Stimulated activated naive CD8-positive, alpha-beta T cell treated with anti-CD3 and anti-CD28 coated beads, Interleukin-15, Interleukin-2, amounts not matched to agents 100 ng/mL and 50 ng/mL, for 24 hours (primary cell): ENCODE measurements at regions not wholly inside any gene's neighbourhood (a gene's known extent, or its start where the extent isn't known, plus 50 kb on each side); places are given as distances from the start of the nearest gene placed in this dataset.

Experiments
- H3K27ac Mint-ChIP-seq: one replicate; pipeline ENCODE4 v1.8.0; 2021; ENCODE audit warnings: mild to moderate bottlenecking, mixed read lengths
- H3K27me3 Mint-ChIP-seq: one replicate; pipeline ENCODE4 v1.8.0; 2021; ENCODE audit warnings: mixed read lengths
- H3K36me3 Mint-ChIP-seq: one replicate; pipeline ENCODE4 v1.8.0; 2021; ENCODE audit warnings: low read depth, mixed read lengths
- H3K4me1 Mint-ChIP-seq: one replicate; pipeline ENCODE4 v1.8.0; 2021; ENCODE audit warnings: low read depth, mixed read lengths
- H3K4me3 Mint-ChIP-seq: one replicate; pipeline ENCODE4 v1.8.0; 2021; ENCODE audit warnings: mild to moderate bottlenecking, mixed read lengths
- H3K9me3 Mint-ChIP-seq: one replicate; pipeline ENCODE4 v1.8.0; 2021; ENCODE audit warnings: mixed read lengths

GRCh38 chr20:20969701-20970280 is 136.4 kb downstream of the LINC00237 start:
- Mint-ChIP-seq H3K4me1 (no peaks in the 10 kb centered on the region), H3K9me3 (no peaks in the 10 kb centered on the region), H3K27me3 (peaks cover 7% of the 10 kb centered on the region), H3K36me3 (no peaks in the 10 kb centered on the region), H3K27ac (no peak overlapping the region), H3K4me3 (no peak overlapping the region)

GRCh38 chr20:20967564-20968184 is 138.5 kb downstream of the LINC00237 start:
- Mint-ChIP-seq H3K27ac (no peak overlapping the region), H3K9me3 (no peaks in the 10 kb centered on the region), H3K4me1 (no peaks in the 10 kb centered on the region), H3K27me3 (peaks cover 7% of the 10 kb centered on the region), H3K36me3 (no peaks in the 10 kb centered on the region), H3K4me3 (no peak overlapping the region)

GRCh38 chr20:20966171-20966570 is 140.0 kb downstream of the LINC00237 start:
- Mint-ChIP-seq H3K4me3 (no peak overlapping the region), H3K36me3 (no peaks in the 10 kb centered on the region), H3K9me3 (no peaks in the 10 kb centered on the region), H3K4me1 (no peaks in the 10 kb centered on the region), H3K27me3 (peaks cover 7% of the 10 kb centered on the region), H3K27ac (no peak overlapping the region)

GRCh38 chr20:20959031-20959755 is 147.0 kb downstream of the LINC00237 start:
- peaks cover 12% of the 10 kb centered on the region for H3K27me3 Mint-ChIP-seq
- H3K9me3 Mint-ChIP-seq = no peaks in the 10 kb centered on the region
- H3K4me3 Mint-ChIP-seq = no peak overlapping the region
- H3K27ac Mint-ChIP-seq = no peak overlapping the region
- H3K36me3 Mint-ChIP-seq = no peaks in the 10 kb centered on the region
- H3K4me1 Mint-ChIP-seq = no peaks in the 10 kb centered on the region

- Mint-ChIP-seq H3K27ac (no peak overlapping the region), H3K9me3 (no peaks in the 10 kb centered on the region), H3K4me1 (no peaks in the 10 kb centered on the region), H3K36me3 (no peaks in the 10 kb centered on the region), H3K27me3 (peaks cover 12% of the 10 kb centered on the region), H3K4me3 (no peak overlapping the region)
Observed at GRCh38 chr20:20956513-20956931, 149.6 kb downstream of the LINC00237 start.

GRCh38 chr20:20955892-20956291 is 150.3 kb downstream of the LINC00237 start:
- H3K9me3 Mint-ChIP-seq = no peaks in the 10 kb centered on the region
- no peak overlapping the region for H3K27ac Mint-ChIP-seq
- no peak overlapping the region for H3K4me3 Mint-ChIP-seq
- H3K36me3 Mint-ChIP-seq = no peaks in the 10 kb centered on the region
- H3K4me1 Mint-ChIP-seq = no peaks in the 10 kb centered on the region
- H3K27me3 Mint-ChIP-seq = peaks cover 12% of the 10 kb centered on the region

GRCh38 chr20:20953738-20954618 is 152.2 kb downstream of the LINC00237 start:
- Mint-ChIP-seq H3K4me3 (no peak overlapping the region), H3K9me3 (no peaks in the 10 kb centered on the region), H3K36me3 (no peaks in the 10 kb centered on the region), H3K4me1 (no peaks in the 10 kb centered on the region), H3K27ac (no peak overlapping the region), H3K27me3 (peaks cover 8% of the 10 kb centered on the region)

- H3K36me3 Mint-ChIP-seq = no peaks in the 10 kb centered on the region
- no peaks in the 10 kb centered on the region for H3K4me1 Mint-ChIP-seq
- H3K27ac Mint-ChIP-seq = no peak overlapping the region
- H3K27me3 Mint-ChIP-seq = peaks cover 8% of the 10 kb centered on the region
- H3K4me3 Mint-ChIP-seq = no peak overlapping the region
- H3K9me3 Mint-ChIP-seq = no peaks in the 10 kb centered on the region
Observed at GRCh38 chr20:20950620-20951019, 155.5 kb downstream of the LINC00237 start.

- Mint-ChIP-seq H3K36me3 (no peaks in the 10 kb centered on the region), H3K4me1 (no peaks in the 10 kb centered on the region), H3K4me3 (no peak overlapping the region), H3K9me3 (peaks cover 10% of the 10 kb centered on the region), H3K27ac (no peak overlapping the region), H3K27me3 (peaks cover 14% of the 10 kb centered on the region)
Observed at GRCh38 chr20:20946122-20946759, 159.9 kb downstream of the LINC00237 start.

- Mint-ChIP-seq H3K4me3 (no peak overlapping the region), H3K27ac (no peak overlapping the region)
Observed at GRCh38 chr20:20941468-20941889, 164.7 kb downstream of the LINC00237 start.

GRCh38 chr20:20939006-20939405 is 167.2 kb downstream of the LINC00237 start:
- H3K4me3 Mint-ChIP-seq = no peak overlapping the region
- no peaks in the 10 kb centered on the region for H3K36me3 Mint-ChIP-seq
- peaks cover 18% of the 10 kb centered on the region for H3K27me3 Mint-ChIP-seq
- H3K27ac Mint-ChIP-seq = no peak overlapping the region
- no peaks in the 10 kb centered on the region for H3K4me1 Mint-ChIP-seq
- H3K9me3 Mint-ChIP-seq = no peaks in the 10 kb centered on the region

More at GRCh38 chr20:20941468-20941889, 164.7 kb downstream of the LINC00237 start:
- H3K9me3 Mint-ChIP-seq = peaks cover 10% of the 10 kb centered on the region
- peaks cover 23% of the 10 kb centered on the region for H3K27me3 Mint-ChIP-seq
- no peaks in the 10 kb centered on the region for H3K4me1 Mint-ChIP-seq
- no peaks in the 10 kb centered on the region for H3K36me3 Mint-ChIP-seq

GRCh38 chr20:20938599-20938998 is 167.6 kb downstream of the LINC00237 start:
- H3K4me3 Mint-ChIP-seq = no peak overlapping the region
- no peaks in the 10 kb centered on the region for H3K9me3 Mint-ChIP-seq
- H3K27me3 Mint-ChIP-seq = peaks cover 18% of the 10 kb centered on the region
- H3K4me1 Mint-ChIP-seq = no peaks in the 10 kb centered on the region
- H3K27ac Mint-ChIP-seq = no peak overlapping the region
- no peaks in the 10 kb centered on the region for H3K36me3 Mint-ChIP-seq

- Mint-ChIP-seq H3K4me1 (no peaks in the 10 kb centered on the region), H3K27me3 (peaks cover 15% of the 10 kb centered on the region), H3K9me3 (no peaks in the 10 kb centered on the region), H3K4me3 (no peak overlapping the region), H3K27ac (no peak overlapping the region), H3K36me3 (no peaks in the 10 kb centered on the region)
Observed at GRCh38 chr20:20938131-20938530, 168.0 kb downstream of the LINC00237 start.

- Mint-ChIP-seq H3K9me3 (no peaks in the 10 kb centered on the region), H3K36me3 (no peaks in the 10 kb centered on the region), H3K27ac (no peak overlapping the region), H3K4me1 (no peaks in the 10 kb centered on the region), H3K4me3 (no peak overlapping the region), H3K27me3 (peaks cover 4% of the 10 kb centered on the region)
Observed at GRCh38 chr20:20933142-20933958, 172.8 kb downstream of the LINC00237 start.
